ENCODE measurements at regions not wholly inside any gene's neighbourhood (a gene's known extent, or its start where the extent isn't known, plus 50 kb on each side); places are given as distances from the start of the nearest gene placed in this dataset.
A peak's percentile ranks its signal among the peaks of the same experiment; 100 is the strongest.
"Not testable (repeated sequence)": the region's sequence is repeated elsewhere in the genome, so short reads cannot be mapped to it uniquely, and the experiment has no call there.

- H3K27me3 ChIP-seq, result no peaks in the 10 kb centered on the region
- DNase-seq, result no peak
- TF ChIP-seq POLR2A (IDR thresholded peaks at IDR 0.05), result no peak
- TF ChIP-seq, protein P1, sequence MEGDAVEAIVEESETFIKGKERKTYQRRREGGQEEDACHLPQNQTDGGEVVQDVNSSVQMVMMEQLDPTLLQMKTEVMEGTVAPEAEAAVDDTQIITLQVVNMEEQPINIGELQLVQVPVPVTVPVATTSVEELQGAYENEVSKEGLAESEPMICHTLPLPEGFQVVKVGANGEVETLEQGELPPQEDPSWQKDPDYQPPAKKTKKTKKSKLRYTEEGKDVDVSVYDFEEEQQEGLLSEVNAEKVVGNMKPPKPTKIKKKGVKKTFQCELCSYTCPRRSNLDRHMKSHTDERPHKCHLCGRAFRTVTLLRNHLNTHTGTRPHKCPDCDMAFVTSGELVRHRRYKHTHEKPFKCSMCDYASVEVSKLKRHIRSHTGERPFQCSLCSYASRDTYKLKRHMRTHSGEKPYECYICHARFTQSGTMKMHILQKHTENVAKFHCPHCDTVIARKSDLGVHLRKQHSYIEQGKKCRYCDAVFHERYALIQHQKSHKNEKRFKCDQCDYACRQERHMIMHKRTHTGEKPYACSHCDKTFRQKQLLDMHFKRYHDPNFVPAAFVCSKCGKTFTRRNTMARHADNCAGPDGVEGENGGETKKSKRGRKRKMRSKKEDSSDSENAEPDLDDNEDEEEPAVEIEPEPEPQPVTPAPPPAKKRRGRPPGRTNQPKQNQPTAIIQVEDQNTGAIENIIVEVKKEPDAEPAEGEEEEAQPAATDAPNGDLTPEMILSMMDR (IDR thresholded peaks at IDR 0.05), result no peak
- H3K27ac ChIP-seq, result no peak overlapping the region
- no peak overlapping the region for H3K4me3 ChIP-seq
- H3K36me3 ChIP-seq, result no peaks in the 10 kb centered on the region
- H3K4me1 ChIP-seq, result no peaks in the 10 kb centered on the region
- no peak for ATAC-seq
- WGBS (ENCODE audit: insufficient coverage, low coverage, low lambda C conversion rate, missing lambda C conversion rate), result 61% methylated on average over 5 of the region's 5 CpGs
- no peaks in the 10 kb centered on the region for H3K9me3 ChIP-seq
- intact Hi-C loops (cut with DNase I), result no loop called here
Observed at GRCh38 chr7:24390376-24391157, 106.6 kb downstream of the NPY start.

DNA sequence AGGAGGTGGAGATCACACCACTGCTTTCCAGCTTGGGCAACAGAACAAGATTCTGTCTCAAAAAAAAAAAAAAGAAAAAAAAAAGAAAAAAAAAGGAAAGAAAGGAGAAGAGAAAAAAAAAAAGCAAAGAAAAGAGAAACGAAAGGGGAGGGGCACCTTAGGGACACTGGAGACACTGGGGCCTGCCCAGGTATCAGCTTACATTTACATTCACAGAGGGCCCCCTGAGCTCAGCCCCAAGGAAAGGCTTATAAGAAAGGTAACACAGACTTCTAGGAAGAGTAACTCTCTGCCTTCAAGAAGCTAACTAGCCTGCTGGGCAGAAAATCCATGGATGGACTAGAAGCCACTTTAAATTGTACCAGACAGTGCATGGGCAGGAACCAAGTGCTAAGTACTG, 108.8 kb downstream of the NPY start:
- WGBS (ENCODE audit: insufficient coverage, low coverage, low lambda C conversion rate, missing lambda C conversion rate), result 30% methylated on average over 1 of the region's 1 CpG
- H3K27ac ChIP-seq, result no peak overlapping the region
- intact Hi-C loops (cut with DNase I), result no loop called here
- H3K36me3 ChIP-seq, result no peaks in the 10 kb centered on the region
- H3K9me3 ChIP-seq, result no peaks in the 10 kb centered on the region
- ATAC-seq (no peak), DNase-seq (no peak)
- TF ChIP-seq, protein P1 (IDR thresholded peaks at IDR 0.05), result no peak
- no peak for TF ChIP-seq POLR2A (IDR thresholded peaks at IDR 0.05)
- H3K27me3 ChIP-seq, result no peaks in the 10 kb centered on the region
- no peaks in the 10 kb centered on the region for H3K4me1 ChIP-seq
- no peak overlapping the region for H3K4me3 ChIP-seq

DNA sequence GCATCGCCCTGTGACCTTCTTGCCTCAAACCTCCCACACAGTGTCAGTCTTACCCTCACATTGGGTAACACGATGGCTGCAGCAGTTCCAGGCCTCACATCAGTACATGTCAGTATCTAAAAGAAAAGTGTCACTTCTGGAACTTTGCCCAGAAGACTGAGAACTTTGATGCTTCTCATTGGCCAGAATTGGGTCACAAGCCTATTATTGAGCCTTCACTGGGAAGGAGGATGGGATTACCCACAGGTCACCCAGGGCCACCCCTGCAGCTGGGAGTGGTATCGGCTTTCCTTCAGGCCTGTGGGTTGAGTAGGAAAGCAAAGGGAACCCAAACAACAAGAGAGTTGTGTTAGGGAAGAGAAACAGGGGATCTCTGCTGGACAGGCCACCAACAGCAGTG, 111.5 kb downstream of the NPY start:
- 100% methylated on average over 2 of the region's 3 CpGs for WGBS (ENCODE audit: insufficient coverage, low coverage, low lambda C conversion rate, missing lambda C conversion rate)
- H3K27ac ChIP-seq, result no peak overlapping the region
- ATAC-seq, result no peak
- no peak for DNase-seq
- no peaks in the 10 kb centered on the region for H3K4me1 ChIP-seq
- no peaks in the 10 kb centered on the region for H3K9me3 ChIP-seq
- intact Hi-C loops (cut with DNase I), result no loop called here
- H3K4me3 ChIP-seq, result no peak overlapping the region
- H3K27me3 ChIP-seq, result no peaks in the 10 kb centered on the region
- H3K36me3 ChIP-seq, result no peaks in the 10 kb centered on the region
- TF ChIP-seq, protein P1 (IDR thresholded peaks at IDR 0.05), result no peak
- TF ChIP-seq POLR2A (IDR thresholded peaks at IDR 0.05), result no peak

GRCh38 chr7:24396387-24396786, 112.4 kb downstream of the NPY start:
- H3K27ac ChIP-seq; H3K4me1 ChIP-seq; H3K9me3 ChIP-seq; ATAC-seq; intact Hi-C loops (cut with DNase I); H3K36me3 ChIP-seq; H3K27me3 ChIP-seq; H3K4me3 ChIP-seq; DNase-seq: not testable (repeated sequence)
- 44% methylated on average over 9 of the region's 13 CpGs for WGBS (ENCODE audit: insufficient coverage, low coverage, low lambda C conversion rate, missing lambda C conversion rate)

GRCh38 chr7:24401628-24402593, 117.9 kb downstream of the NPY start:
- no peaks in the 10 kb centered on the region for H3K27me3 ChIP-seq
- peak; percentile 95 to 98 (median 96) for ATAC-seq
- 20% methylated on average over 12 of the region's 15 CpGs for WGBS (ENCODE audit: insufficient coverage, low coverage, low lambda C conversion rate, missing lambda C conversion rate)
- intact Hi-C loops (cut with DNase I), result no loop called here
- no peaks in the 10 kb centered on the region for H3K36me3 ChIP-seq
- H3K27ac ChIP-seq, result peak overlapping the region in 2 of 3 donors; percentile 10 to 41
- peaks cover 0 to 5% (median 2%) of the 10 kb centered on the region in 4 donors for H3K4me1 ChIP-seq
- H3K9me3 ChIP-seq, result no peaks in the 10 kb centered on the region
- TF ChIP-seq, protein P1 (IDR thresholded peaks at IDR 0.05), result peak; percentile 47 to 67 (median 54)
- TF ChIP-seq POLR2A (IDR thresholded peaks at IDR 0.05), result no peak
- DNase-seq, result no peak
- H3K4me3 ChIP-seq, result peak overlapping the region in 2 of 3 donors; percentile 32 to 48

Data from right lobe of liver (tissue), 6 donors.